ENCODE measurements at regions not wholly inside any gene's neighbourhood (a gene's known extent, or its start where the extent isn't known, plus 50 kb on each side); places are given as distances from the start of the nearest gene placed in this dataset.

DNA sequence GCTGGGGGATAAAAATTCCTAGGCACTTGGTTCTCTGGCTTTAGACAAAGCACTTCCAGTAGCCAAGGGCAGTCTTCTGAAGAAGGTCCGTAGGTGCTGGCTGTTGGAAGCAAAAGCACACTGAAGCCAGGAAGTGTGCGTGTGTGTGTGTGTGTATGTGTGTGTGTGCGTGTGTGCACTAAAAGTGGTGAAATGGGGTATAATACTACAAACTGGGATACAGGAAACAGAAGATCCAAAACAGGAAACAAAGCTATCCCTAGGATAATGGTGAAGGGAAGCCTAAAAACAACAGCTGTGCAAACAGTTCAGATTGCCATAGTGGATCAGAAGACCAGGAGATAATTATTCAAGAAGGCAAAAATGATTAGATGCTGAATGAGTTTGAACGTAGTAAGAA lies 103.4 kb downstream of the IL20RB start:
- Histone ChIP-seq H3K27ac (ENCODE audit: control insufficient read depth, insufficient read depth, low read length) (no peak overlapping the region), H2AFZ (ENCODE audit: control insufficient read depth, low read length) (no peak overlapping the region), H3K79me2 (ENCODE audit: control insufficient read depth, insufficient read depth, low read length) (no peaks in the 10 kb centered on the region), H3K9me3 (ENCODE audit: control insufficient read depth, low read depth, low read length) (no peaks in the 10 kb centered on the region), H4K20me1 (ENCODE audit: control insufficient read depth, extremely low read depth, insufficient read depth, low read length) (no peaks in the 10 kb centered on the region), H3K9me1 (ENCODE audit: control insufficient read depth, extremely low read depth, insufficient read depth, low read length) (no peaks in the 10 kb centered on the region), H3K36me3 (ENCODE audit: control insufficient read depth in 2 of 2, extremely low read depth in 1 of 2, insufficient read depth in 2 of 2, low read length in 2 of 2) (peaks cover 0 to 13% of the 10 kb centered on the region in 2 experiments), H3K9ac (ENCODE audit: control insufficient read depth, extremely low read depth, insufficient read depth, low read length) (no peak overlapping the region), H3K4me1 (ENCODE audit: control insufficient read depth, extremely low read depth, insufficient read depth, low read length) (no peaks in the 10 kb centered on the region), H3K4me2 (ENCODE audit: control insufficient read depth, extremely low read depth, insufficient read depth, low read depth, low read length) (no peak overlapping the region), H3K4me3 (ENCODE audit: control insufficient read depth in 2 of 3, extremely low read depth in 1 of 3, insufficient read depth in 2 of 3, low read depth in 1 of 3, low read length in 3 of 3) (no peak overlapping the region), H3K27me3 (ENCODE audit: control insufficient read depth, extremely low read depth, insufficient read depth, low read length) (no peaks in the 10 kb centered on the region)
- TF ChIP-seq, protein P1, sequence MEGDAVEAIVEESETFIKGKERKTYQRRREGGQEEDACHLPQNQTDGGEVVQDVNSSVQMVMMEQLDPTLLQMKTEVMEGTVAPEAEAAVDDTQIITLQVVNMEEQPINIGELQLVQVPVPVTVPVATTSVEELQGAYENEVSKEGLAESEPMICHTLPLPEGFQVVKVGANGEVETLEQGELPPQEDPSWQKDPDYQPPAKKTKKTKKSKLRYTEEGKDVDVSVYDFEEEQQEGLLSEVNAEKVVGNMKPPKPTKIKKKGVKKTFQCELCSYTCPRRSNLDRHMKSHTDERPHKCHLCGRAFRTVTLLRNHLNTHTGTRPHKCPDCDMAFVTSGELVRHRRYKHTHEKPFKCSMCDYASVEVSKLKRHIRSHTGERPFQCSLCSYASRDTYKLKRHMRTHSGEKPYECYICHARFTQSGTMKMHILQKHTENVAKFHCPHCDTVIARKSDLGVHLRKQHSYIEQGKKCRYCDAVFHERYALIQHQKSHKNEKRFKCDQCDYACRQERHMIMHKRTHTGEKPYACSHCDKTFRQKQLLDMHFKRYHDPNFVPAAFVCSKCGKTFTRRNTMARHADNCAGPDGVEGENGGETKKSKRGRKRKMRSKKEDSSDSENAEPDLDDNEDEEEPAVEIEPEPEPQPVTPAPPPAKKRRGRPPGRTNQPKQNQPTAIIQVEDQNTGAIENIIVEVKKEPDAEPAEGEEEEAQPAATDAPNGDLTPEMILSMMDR (optimal IDR thresholded peaks at IDR 0.05 in 1 of 3, IDR thresholded peaks at IDR 0.05 in 1 of 3, conservative IDR thresholded peaks at IDR 0.05 in 1 of 3; ENCODE audit: extremely low read depth in 1 of 3, insufficient read depth in 2 of 3, low read length in 3 of 3) = no peak
- no peak for TF ChIP-seq EZH2 (IDR thresholded peaks at IDR 0.05; ENCODE audit: low read length)
- FAIRE-seq (no peak), DNase-seq (ENCODE audit: low read depth, low spot score) (no peak)
- dilution Hi-C loops (cut with MboI; ENCODE audit: extremely low pct_ligation_motif_present, low sequenced_read_pairs) = no loop called here

DNA sequence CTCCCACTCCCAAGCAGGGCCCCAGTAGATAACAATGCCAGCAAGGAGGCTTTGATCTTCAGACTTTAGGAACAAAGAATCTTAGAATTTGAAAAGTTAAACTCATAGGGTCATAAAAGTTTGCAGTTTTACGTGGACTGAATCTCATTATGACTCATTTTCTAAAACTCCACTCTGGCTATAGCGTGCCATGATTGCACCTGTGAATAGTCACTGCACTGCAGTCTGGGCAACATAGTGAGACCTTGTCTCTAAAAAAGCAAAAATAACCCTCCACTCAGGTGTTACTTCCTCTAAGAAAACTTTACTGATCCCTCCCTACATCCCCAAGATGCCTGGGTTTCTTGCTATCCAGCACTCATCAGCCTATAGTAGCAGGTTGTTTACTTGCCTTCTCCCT lies 104.5 kb downstream of the IL20RB start:
- FAIRE-seq (no peak), DNase-seq (ENCODE audit: low read depth, low spot score) (no peak)
- no peaks in the 10 kb centered on the region for H3K79me2 ChIP-seq (ENCODE audit: control insufficient read depth, insufficient read depth, low read length)
- H3K9me1 ChIP-seq (ENCODE audit: control insufficient read depth, extremely low read depth, insufficient read depth, low read length) = no peaks in the 10 kb centered on the region
- dilution Hi-C loops (cut with MboI; ENCODE audit: extremely low pct_ligation_motif_present, low sequenced_read_pairs) = no loop called here
- H3K4me3 ChIP-seq (ENCODE audit: control insufficient read depth in 2 of 3, extremely low read depth in 1 of 3, insufficient read depth in 2 of 3, low read depth in 1 of 3, low read length in 3 of 3) = no peak overlapping the region
- no peak overlapping the region for H3K27ac ChIP-seq (ENCODE audit: control insufficient read depth, insufficient read depth, low read length)
- peaks cover 0 to 10% of the 10 kb centered on the region in 2 experiments for H3K36me3 ChIP-seq (ENCODE audit: control insufficient read depth in 2 of 2, extremely low read depth in 1 of 2, insufficient read depth in 2 of 2, low read length in 2 of 2)
- TF ChIP-seq, protein P1 (optimal IDR thresholded peaks at IDR 0.05 in 1 of 3, IDR thresholded peaks at IDR 0.05 in 1 of 3, conservative IDR thresholded peaks at IDR 0.05 in 1 of 3; ENCODE audit: extremely low read depth in 1 of 3, insufficient read depth in 2 of 3, low read length in 3 of 3) = no peak
- no peak for TF ChIP-seq EZH2 (IDR thresholded peaks at IDR 0.05; ENCODE audit: low read length)
- no peaks in the 10 kb centered on the region for H3K27me3 ChIP-seq (ENCODE audit: control insufficient read depth, extremely low read depth, insufficient read depth, low read length)
- no peak overlapping the region for H3K9ac ChIP-seq (ENCODE audit: control insufficient read depth, extremely low read depth, insufficient read depth, low read length)
- no peaks in the 10 kb centered on the region for H3K9me3 ChIP-seq (ENCODE audit: control insufficient read depth, low read depth, low read length)
- H2AFZ ChIP-seq (ENCODE audit: control insufficient read depth, low read length) = no peak overlapping the region
- no peak overlapping the region for H3K4me2 ChIP-seq (ENCODE audit: control insufficient read depth, extremely low read depth, insufficient read depth, low read depth, low read length)
- H3K4me1 ChIP-seq (ENCODE audit: control insufficient read depth, extremely low read depth, insufficient read depth, low read length) = no peaks in the 10 kb centered on the region
- H4K20me1 ChIP-seq (ENCODE audit: control insufficient read depth, extremely low read depth, insufficient read depth, low read length) = no peaks in the 10 kb centered on the region
